ENCODE measurements at regions not wholly inside any gene's neighbourhood (a gene's known extent, or its start where the extent isn't known, plus 50 kb on each side); places are given as distances from the start of the nearest gene placed in this dataset.

DNA sequence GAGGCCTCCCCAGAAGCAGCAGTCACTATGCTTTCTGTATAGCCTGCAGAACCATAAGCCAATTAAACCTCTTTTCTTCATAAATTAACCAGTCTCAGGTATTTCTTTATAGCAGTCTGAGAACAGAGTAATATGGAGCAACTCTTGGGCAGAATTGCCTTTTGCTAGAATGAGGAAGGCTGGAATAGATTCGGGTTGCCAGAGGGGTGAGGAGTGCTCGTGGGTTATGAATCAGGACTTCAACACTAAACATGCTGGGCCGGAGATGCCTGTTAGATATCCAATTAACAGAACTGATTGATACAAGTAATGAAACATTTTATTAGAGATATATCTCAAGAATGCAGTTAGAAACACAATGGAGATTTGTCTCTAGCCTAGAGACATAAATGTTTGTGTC, 140.9 kb upstream of the MAP3K1 start:
- Histone ChIP-seq H3K4me1 (no peaks in the 10 kb centered on the region), H3K27ac (no peak overlapping the region), H3K9me3 (no peaks in the 10 kb centered on the region), H3K36me3 (no peaks in the 10 kb centered on the region), H3K4me3 (no peak overlapping the region), H3K27me3 (no peaks in the 10 kb centered on the region)
- intact Hi-C loops (cut with DNase I): no loop called here
- no peak for ATAC-seq
- TF ChIP-seq POLR2A (IDR thresholded peaks at IDR 0.05): no peak
- TF ChIP-seq, protein P1, sequence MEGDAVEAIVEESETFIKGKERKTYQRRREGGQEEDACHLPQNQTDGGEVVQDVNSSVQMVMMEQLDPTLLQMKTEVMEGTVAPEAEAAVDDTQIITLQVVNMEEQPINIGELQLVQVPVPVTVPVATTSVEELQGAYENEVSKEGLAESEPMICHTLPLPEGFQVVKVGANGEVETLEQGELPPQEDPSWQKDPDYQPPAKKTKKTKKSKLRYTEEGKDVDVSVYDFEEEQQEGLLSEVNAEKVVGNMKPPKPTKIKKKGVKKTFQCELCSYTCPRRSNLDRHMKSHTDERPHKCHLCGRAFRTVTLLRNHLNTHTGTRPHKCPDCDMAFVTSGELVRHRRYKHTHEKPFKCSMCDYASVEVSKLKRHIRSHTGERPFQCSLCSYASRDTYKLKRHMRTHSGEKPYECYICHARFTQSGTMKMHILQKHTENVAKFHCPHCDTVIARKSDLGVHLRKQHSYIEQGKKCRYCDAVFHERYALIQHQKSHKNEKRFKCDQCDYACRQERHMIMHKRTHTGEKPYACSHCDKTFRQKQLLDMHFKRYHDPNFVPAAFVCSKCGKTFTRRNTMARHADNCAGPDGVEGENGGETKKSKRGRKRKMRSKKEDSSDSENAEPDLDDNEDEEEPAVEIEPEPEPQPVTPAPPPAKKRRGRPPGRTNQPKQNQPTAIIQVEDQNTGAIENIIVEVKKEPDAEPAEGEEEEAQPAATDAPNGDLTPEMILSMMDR (IDR thresholded peaks at IDR 0.05): no peak
- 36% methylated on average over 3 of the region's 3 CpGs for whole genome bisulfite sequencing (ENCODE audit: insufficient coverage, low coverage, low lambda C conversion rate, missing lambda C conversion rate)
- DNase-seq: no peak

DNA sequence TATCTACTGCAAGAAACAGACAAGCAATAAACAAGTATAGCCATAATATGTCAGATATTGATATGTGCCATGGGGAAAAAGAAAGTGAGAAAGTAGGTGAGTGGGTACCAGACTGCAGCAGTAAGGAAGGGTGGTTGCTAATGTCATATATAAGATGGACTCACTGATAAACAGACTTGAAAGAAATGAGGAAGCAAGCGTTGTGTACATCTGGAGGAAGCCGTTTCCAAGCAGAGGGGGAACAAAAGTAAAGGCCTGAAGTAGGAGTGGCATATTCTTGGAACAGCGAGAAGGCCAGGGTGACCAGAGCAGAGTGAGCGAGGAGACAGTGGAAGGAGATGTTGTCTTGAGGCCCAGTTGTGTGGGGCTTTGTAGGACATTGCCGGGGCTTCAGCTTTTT, 142.2 kb upstream of the MAP3K1 start:
- WGBS (ENCODE audit: insufficient coverage, low coverage, low lambda C conversion rate, missing lambda C conversion rate): 69% methylated on average over 5 of the region's 5 CpGs
- ATAC-seq: peak; percentile 21 to 56 (median 45)
- no peak overlapping the region for H3K27ac ChIP-seq
- TF ChIP-seq, protein P1 (IDR thresholded peaks at IDR 0.05): no peak
- no peak for TF ChIP-seq POLR2A (IDR thresholded peaks at IDR 0.05)
- intact Hi-C loops (cut with DNase I): no loop called here
- no peak for DNase-seq
- H3K36me3 ChIP-seq: no peaks in the 10 kb centered on the region
- no peak overlapping the region for H3K4me3 ChIP-seq
- no peaks in the 10 kb centered on the region for H3K27me3 ChIP-seq
- no peaks in the 10 kb centered on the region for H3K9me3 ChIP-seq
- no peaks in the 10 kb centered on the region for H3K4me1 ChIP-seq

DNA sequence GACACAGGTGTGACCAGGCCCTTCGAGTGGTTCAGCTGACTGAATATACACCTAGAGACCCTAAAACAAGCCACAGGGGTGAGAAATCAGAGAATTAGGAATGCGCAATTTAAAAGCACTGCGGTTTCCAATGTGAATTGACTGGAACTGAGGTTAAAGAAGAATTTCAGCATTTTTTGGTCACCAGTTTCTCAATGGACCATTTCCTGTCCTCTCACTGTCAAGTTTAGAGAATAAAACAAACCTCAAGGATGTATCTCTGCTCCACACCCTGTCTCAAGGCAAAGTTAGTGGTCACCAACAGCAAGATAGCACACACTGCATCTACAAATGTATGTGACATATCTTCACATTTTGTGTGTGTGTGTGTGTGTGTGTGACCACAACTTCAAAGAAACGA, 143.8 kb upstream of the MAP3K1 start:
- Histone ChIP-seq H3K27ac (peak overlapping the region in 1 of 3 donors; percentile 18), H3K4me1 (no peaks in the 10 kb centered on the region), H3K36me3 (no peaks in the 10 kb centered on the region), H3K9me3 (no peaks in the 10 kb centered on the region), H3K27me3 (no peaks in the 10 kb centered on the region), H3K4me3 (no peak overlapping the region)
- DNase-seq: no peak
- intact Hi-C loops (cut with DNase I): no loop called here
- WGBS (ENCODE audit: insufficient coverage, low coverage, low lambda C conversion rate, missing lambda C conversion rate): 45% methylated on average over 4 of the region's 4 CpGs
- no peak for TF ChIP-seq POLR2A (IDR thresholded peaks at IDR 0.05)
- TF ChIP-seq, protein P1 (IDR thresholded peaks at IDR 0.05): no peak
- ATAC-seq: peak in 2 of 4 donors; percentile 14 to 18

DNA sequence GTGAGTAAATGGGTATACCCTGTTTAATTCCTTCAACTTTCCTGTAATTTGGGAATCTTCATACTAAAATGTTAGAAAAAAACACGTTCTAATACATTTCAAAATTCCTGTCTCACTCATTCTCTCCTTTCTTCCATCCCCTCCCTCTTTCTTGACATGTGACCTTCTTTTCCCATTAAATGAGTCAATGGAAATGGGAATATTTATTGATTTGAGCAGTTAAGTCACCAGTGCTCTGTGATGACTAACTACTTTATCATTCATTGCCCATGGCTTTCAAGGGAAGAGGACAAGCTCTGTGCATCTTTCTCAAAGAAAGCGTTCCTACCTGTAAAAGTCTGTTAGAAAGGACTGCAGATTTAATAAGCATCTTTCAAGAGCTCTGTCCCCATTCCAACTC, 144.4 kb upstream of the MAP3K1 start:
- ATAC-seq: no peak
- DNase-seq: no peak
- intact Hi-C loops (cut with DNase I): no loop called here
- 79% methylated on average over 2 of the region's 2 CpGs for WGBS (ENCODE audit: insufficient coverage, low coverage, low lambda C conversion rate, missing lambda C conversion rate)
- TF ChIP-seq, protein P1 (IDR thresholded peaks at IDR 0.05): no peak
- TF ChIP-seq POLR2A (IDR thresholded peaks at IDR 0.05): no peak
- no peaks in the 10 kb centered on the region for H3K9me3 ChIP-seq
- H3K4me1 ChIP-seq: no peaks in the 10 kb centered on the region
- no peaks in the 10 kb centered on the region for H3K27me3 ChIP-seq
- peak overlapping the region in 1 of 3 donors; percentile 18 for H3K27ac ChIP-seq
- H3K4me3 ChIP-seq: no peak overlapping the region
- H3K36me3 ChIP-seq: no peaks in the 10 kb centered on the region

Measured in right lobe of liver (tissue), 6 donors.